Erythroblast (primary cell): ENCODE measurements at regions not wholly inside any gene's neighbourhood (a gene's known extent, or its start where the extent isn't known, plus 50 kb on each side); places are given as distances from the start of the nearest gene placed in this dataset.

Experiments used
- GATA1 ChIP-seq: IDR thresholded peaks from 2 replicates; pipeline ENCODE4 v1.6.1; 2011; ENCODE audit warnings: low read depth, mild to moderate bottlenecking, control low read depth, low read length, moderate library complexity
- POLR2A ChIP-seq: IDR thresholded peaks from 2 replicates; pipeline ENCODE4 v1.6.1; 2011; ENCODE audit warnings: mild to moderate bottlenecking, low read length

DNA sequence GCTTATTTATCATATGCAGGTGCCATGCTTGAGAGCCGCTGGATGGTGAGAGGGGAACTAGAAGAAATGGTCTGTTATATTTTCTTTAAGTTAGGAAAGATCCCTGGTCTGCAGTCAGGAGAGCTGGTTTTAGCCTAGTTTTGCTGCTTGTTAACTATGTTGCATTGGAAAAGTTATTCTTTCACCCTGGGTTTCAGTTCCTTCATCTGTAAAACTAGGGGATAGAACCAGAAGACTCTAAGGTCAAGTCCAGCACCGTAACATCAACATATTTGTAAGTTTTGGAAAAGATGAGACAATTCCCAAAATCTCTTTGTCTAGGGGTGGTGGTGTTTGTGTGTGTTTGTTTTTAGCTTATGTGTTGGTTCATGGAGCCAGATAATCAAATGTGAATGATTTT, 304.0 kb downstream of the QKI start:
- TF ChIP-seq POLR2A (no peak), GATA1 (no peak)
